ENCODE measurements at regions not wholly inside any gene's neighbourhood (a gene's known extent, or its start where the extent isn't known, plus 50 kb on each side); places are given as distances from the start of the nearest gene placed in this dataset.

DNA sequence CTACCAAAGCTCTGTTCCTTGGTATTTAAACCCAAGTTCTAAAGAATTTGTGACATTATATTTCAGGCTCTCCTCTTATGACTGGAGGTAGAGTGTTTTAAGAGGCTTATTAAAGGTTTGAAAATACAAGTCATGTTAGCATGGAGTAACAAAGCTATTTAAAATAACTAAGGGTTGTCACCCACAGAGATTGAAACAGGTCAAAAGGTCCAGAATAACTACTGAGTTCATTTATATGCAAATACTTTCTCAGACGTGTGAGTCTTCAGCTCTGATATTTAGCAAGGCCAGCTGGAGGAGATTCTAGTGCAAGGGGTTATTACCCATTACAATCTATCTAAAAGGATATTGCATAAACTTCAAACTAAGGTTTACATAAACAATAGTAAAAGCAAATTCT is 1538.8 kb upstream of the CDH8 start:
- WGBS, 2 donors (ENCODE audit: low coverage in 1 of 2), result 13 to 32% methylated on average over 1 of the region's 1 CpG
- intact Hi-C loops (cut with DNase I; ENCODE audit: low total_unique reads), result no loop called here
- Histone ChIP-seq H3K4me1 (no peaks in the 10 kb centered on the region), H3K9me3 (no peaks in the 10 kb centered on the region), H3K4me3 (no peak overlapping the region), H3K36me3 (no peaks in the 10 kb centered on the region), H3K27ac (no peak overlapping the region), H3K27me3 (no peaks in the 10 kb centered on the region)
- no peak for DNase-seq
- in situ Hi-C loops (cut with MboI; ENCODE audit: low pct_ligation_motif_present in 1 of 4, low pct_unique_long_range_greater_than_20kb in 1 of 4, low sequenced_read_pairs in 3 of 4), result no loop called here
- TF ChIP-seq CTCF (IDR thresholded peaks at IDR 0.05), result no peak
- no peak for TF ChIP-seq POLR2AphosphoS5 (IDR thresholded peaks at IDR 0.05)
- no peak for TF ChIP-seq POLR2A (IDR thresholded peaks at IDR 0.05)
- TF ChIP-seq EP300 (IDR thresholded peaks at IDR 0.05; ENCODE audit: low read depth), result no peak

DNA sequence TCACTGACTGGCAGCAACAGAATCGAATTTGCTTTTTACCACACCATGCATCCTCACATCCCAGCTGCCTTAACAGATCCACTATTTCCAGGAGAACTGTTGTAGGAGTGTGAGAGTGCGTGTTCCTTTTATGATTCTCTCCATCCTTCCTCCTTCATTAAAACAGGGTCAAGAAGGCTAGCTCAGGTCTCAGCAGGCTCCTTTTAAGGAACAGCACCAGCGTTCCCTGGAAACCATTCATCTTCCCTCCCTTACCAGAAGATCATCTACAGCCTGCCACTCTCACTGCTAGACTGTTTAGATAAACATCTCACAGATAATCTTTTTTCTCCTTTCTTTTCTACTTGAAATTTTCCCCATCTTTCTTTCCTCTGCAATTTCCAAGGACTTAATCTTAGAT is 1531.9 kb upstream of the CDH8 start:
- WGBS, 2 donors (ENCODE audit: low coverage in 1 of 2), result 50 to 63% methylated on average over 3 of the region's 3 CpGs
- no peaks in the 10 kb centered on the region for H3K36me3 ChIP-seq
- H3K4me1 ChIP-seq, result no peaks in the 10 kb centered on the region
- H3K9me3 ChIP-seq, result no peaks in the 10 kb centered on the region
- H3K27me3 ChIP-seq, result no peaks in the 10 kb centered on the region
- no peak overlapping the region for H3K4me3 ChIP-seq
- H3K27ac ChIP-seq, result no peak overlapping the region
- TF ChIP-seq POLR2AphosphoS5 (IDR thresholded peaks at IDR 0.05) (no peak), CTCF (IDR thresholded peaks at IDR 0.05) (no peak), POLR2A (IDR thresholded peaks at IDR 0.05) (no peak)
- DNase-seq, result no peak
- intact Hi-C loops (cut with DNase I; ENCODE audit: low total_unique reads), result no loop called here
- in situ Hi-C loops (cut with MboI; ENCODE audit: low pct_ligation_motif_present in 1 of 4, low pct_unique_long_range_greater_than_20kb in 1 of 4, low sequenced_read_pairs in 3 of 4), result no loop called here

- in situ Hi-C loops (cut with MboI; ENCODE audit: low pct_ligation_motif_present in 1 of 4, low pct_unique_long_range_greater_than_20kb in 1 of 4, low sequenced_read_pairs in 3 of 4), result no loop called here
- no peak for DNase-seq
- Histone ChIP-seq H3K4me3 (no peak overlapping the region), H3K27ac (no peak overlapping the region), H3K27me3 (no peaks in the 10 kb centered on the region), H3K9me3 (no peaks in the 10 kb centered on the region), H3K4me1 (no peaks in the 10 kb centered on the region), H3K36me3 (no peaks in the 10 kb centered on the region)
- TF ChIP-seq POLR2A (IDR thresholded peaks at IDR 0.05) (no peak), CTCF (IDR thresholded peaks at IDR 0.05) (no peak), POLR2AphosphoS5 (IDR thresholded peaks at IDR 0.05) (no peak), EP300 (IDR thresholded peaks at IDR 0.05; ENCODE audit: low read depth) (no peak)
- intact Hi-C loops (cut with DNase I; ENCODE audit: low total_unique reads), result no loop called here
- 49 to 58% methylated on average over 1 of the region's 1 CpG for WGBS, 2 donors (ENCODE audit: low coverage in 1 of 2)
Observed at GRCh38 chr16:63563819-63564505, 1527.7 kb upstream of the CDH8 start.

DNA sequence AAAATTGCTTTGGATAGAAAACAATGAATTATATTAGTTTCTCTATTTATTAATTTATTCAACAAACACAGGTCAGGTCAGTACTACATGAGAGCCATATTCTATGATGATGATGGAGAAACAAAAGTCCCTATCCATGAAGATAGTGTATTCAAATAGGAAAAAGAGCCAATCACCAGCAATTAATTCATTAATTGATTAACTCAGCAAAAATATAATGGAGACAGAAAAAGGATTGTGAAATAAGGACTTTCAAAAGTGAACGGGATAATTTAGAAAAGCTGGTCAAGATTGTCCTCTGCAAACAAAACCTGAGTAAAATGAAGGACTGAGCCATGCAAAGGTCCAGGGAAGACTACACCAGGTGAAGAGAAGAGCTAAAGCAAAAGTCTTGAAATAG is 1517.7 kb upstream of the CDH8 start:
- H3K27ac ChIP-seq, result no peak overlapping the region
- H3K9me3 ChIP-seq, result no peaks in the 10 kb centered on the region
- no peaks in the 10 kb centered on the region for H3K36me3 ChIP-seq
- DNase-seq, result no peak
- 75 to 82% methylated on average over 1 of the region's 1 CpG for WGBS, 2 donors (ENCODE audit: low coverage in 1 of 2)
- no peak overlapping the region for H3K4me3 ChIP-seq
- no peaks in the 10 kb centered on the region for H3K27me3 ChIP-seq
- H3K4me1 ChIP-seq, result no peaks in the 10 kb centered on the region
- no peak for TF ChIP-seq CTCF (IDR thresholded peaks at IDR 0.05)
- no peak for TF ChIP-seq POLR2AphosphoS5 (IDR thresholded peaks at IDR 0.05)
- TF ChIP-seq EP300 (IDR thresholded peaks at IDR 0.05; ENCODE audit: low read depth), result no peak
- TF ChIP-seq POLR2A (IDR thresholded peaks at IDR 0.05), result no peak
- intact Hi-C loops (cut with DNase I; ENCODE audit: low total_unique reads) (no loop called here), in situ Hi-C loops (cut with MboI; ENCODE audit: low pct_ligation_motif_present in 1 of 4, low pct_unique_long_range_greater_than_20kb in 1 of 4, low sequenced_read_pairs in 3 of 4) (no loop called here)

Measured in transverse colon (tissue), 4 donors.